Astrocyte of the spinal cord (primary cell): ENCODE measurements at regions not wholly inside any gene's neighbourhood (a gene's known extent, or its start where the extent isn't known, plus 50 kb on each side); places are given as distances from the start of the nearest gene placed in this dataset.

ENCODE experiments used
- DNase-seq: peaks from one replicate; pipeline ENCODE4 v3.0.0; 2011; ENCODE audit warnings: low read depth, low spot score
- H3K4me3 ChIP-seq: 2 replicates; pipeline ENCODE4 v1.5.1; 2011; ENCODE audit warnings: low read depth, mild to moderate bottlenecking, low read length, moderate library complexity
- in situ Hi-C: cut with HindIII; loops from 2 replicates; pipeline ENCODE4 v1.10.0; 2017; ENCODE audit warnings: low sequenced_read_pairs
- TF ChIP-seq, protein P1 (sequence below): IDR thresholded peaks from 2 replicates; pipeline ENCODE4 v1.5.1; 2012; ENCODE audit warnings: low read depth, mild to moderate bottlenecking, low read length, inconsistent platforms

DNA sequence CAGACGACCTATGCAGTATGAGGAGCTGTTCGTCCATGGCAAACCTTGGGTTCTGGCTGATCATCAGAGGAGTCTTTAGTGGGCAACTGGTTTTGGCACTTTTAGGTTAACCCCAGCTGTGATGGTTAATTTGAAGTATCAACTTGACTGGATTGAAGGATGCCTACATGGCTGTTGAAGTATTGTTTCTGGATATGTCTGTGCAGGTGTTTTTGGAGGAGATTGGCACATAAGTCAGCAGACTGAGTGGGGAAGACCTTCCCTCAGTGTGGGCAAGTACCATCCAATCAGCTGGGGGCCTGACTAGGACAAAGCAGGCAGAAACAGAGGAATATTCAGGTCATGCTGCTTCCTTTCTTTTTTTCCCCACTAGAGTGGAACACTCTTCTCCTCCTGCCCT, 284.1 kb downstream of the NFKBIZ start:
- TF ChIP-seq, protein P1, sequence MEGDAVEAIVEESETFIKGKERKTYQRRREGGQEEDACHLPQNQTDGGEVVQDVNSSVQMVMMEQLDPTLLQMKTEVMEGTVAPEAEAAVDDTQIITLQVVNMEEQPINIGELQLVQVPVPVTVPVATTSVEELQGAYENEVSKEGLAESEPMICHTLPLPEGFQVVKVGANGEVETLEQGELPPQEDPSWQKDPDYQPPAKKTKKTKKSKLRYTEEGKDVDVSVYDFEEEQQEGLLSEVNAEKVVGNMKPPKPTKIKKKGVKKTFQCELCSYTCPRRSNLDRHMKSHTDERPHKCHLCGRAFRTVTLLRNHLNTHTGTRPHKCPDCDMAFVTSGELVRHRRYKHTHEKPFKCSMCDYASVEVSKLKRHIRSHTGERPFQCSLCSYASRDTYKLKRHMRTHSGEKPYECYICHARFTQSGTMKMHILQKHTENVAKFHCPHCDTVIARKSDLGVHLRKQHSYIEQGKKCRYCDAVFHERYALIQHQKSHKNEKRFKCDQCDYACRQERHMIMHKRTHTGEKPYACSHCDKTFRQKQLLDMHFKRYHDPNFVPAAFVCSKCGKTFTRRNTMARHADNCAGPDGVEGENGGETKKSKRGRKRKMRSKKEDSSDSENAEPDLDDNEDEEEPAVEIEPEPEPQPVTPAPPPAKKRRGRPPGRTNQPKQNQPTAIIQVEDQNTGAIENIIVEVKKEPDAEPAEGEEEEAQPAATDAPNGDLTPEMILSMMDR: no peak
- in situ Hi-C loops: no loop called here
- no peak overlapping the region for H3K4me3 ChIP-seq
- DNase-seq: no peak

DNA sequence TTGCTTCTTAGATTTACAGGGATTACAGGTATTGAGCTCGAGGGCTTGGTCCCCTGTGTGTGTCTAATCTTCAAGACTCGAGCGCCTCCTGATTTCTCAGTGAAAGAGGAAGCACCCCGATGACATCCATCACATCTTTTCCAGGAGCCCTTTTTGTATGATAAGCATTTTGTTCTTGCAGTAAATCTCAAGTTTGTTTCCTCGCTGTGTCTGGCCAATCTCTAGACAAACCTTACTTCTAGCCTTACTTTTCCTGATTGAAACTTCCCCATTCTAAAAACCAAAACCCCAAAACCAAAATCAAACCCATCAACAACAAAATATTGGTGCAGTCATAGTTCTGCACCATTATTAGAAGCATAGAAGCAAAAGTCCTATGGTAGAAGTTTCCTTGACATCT, 286.0 kb downstream of the NFKBIZ start:
- TF ChIP-seq, protein P1: no peak
- DNase-seq: no peak
- no peak overlapping the region for H3K4me3 ChIP-seq
- in situ Hi-C loops: no loop called here

DNA sequence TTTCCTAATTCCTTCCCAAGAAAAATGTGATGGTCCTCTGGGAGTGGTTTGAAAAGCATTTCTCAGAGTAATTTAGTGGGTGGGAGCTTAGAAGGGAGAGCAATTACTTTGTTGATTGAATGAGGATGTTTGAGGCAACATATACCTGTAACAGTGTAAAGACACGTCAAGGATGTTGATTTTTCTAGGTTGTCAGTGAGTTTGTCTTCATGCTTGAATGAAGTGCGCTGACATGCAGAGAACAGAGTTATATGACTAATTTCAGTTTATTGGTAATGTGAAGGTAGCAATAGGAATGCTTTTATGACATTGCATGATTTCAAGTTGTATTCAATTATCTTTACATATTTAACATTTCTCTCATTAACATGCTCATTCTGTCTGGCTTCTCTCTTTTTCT, 286.9 kb downstream of the NFKBIZ start:
- DNase-seq: no peak
- in situ Hi-C loops: no loop called here
- no peak overlapping the region for H3K4me3 ChIP-seq
- TF ChIP-seq, protein P1: no peak

DNA sequence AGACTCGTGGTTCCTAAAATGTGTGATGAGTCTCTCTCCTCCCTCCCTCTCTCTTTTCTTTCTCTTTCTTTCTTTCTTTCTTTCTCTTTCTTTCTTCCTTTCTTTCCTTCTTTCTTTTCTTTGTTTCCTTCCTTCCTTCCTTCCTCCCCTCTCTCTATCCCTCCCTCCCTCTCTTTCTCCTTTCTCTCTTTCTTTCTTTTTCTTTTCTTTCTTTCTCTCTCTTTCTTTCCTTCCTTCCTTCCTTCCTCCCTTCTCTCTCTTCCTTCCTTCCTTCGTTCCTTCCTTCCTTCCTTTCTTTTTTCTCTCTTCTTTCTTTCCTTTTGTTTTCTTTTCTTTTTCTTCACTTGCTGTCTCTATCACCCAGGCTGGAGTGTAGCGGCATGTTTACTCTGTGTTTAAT, 290.8 kb downstream of the NFKBIZ start:
- in situ Hi-C loops: no loop called here
- DNase-seq: no peak
- TF ChIP-seq, protein P1: no peak
- no peak overlapping the region for H3K4me3 ChIP-seq

DNA sequence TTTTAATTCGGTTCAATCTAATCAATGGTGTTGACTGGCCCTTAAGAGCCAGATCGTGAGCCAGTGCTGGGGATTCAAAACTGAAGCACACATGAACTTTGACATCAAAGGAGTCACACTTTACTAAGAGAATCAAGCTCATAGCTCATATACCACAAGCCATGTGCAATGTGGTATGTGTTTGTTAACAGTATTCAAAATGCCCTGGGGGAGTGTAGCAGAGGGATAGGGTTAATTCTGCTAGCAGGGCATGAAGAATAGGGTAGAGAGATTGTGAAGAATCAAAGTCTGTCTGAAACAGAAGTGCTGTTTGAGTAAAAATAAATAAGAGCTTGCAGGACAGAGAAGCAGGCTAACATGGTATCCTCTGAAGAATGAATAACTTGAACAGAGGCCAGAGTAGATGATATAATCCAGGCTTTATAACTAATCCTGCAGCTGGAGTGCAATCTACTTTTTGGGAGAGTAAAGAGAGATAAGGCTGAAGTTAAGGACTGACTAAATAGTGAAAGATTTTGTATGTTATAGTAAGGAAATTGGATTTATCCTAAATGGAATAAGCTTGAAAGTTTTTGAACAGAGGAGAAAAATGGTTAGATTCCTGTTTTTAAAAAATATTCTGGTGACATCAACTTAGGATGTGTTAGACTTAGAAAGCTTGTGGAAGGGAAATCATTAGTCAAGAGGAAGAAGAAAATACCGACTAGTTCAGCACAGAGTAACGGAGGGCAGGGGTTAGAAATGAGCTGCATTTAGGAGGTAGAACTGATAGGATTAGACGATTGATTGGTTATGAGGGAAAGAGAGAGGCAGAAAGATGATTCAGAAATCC, 292.0 kb downstream of the NFKBIZ start:
- no peak overlapping the region for H3K4me3 ChIP-seq
- DNase-seq: no peak
- in situ Hi-C loops: no loop called here
- TF ChIP-seq, protein P1: no peak

DNA sequence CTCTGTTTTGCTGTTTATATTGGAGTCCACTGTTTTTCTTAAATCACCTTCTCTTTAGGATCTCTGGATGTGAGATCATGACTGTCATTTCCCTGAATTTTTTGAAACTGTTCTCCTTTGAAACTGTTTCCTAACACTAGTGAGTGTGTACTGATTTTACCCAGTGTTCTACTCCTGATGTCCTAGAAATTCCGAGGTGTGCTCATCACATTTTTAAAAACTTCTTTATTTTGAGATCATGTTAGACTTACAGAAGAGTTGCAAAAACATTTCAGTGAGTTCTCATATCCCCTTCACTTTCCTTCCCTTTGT, 292.6 kb downstream of the NFKBIZ start:
- TF ChIP-seq, protein P1: no peak
- no peak overlapping the region for H3K4me3 ChIP-seq
- DNase-seq: no peak
- in situ Hi-C loops: no loop called here
